ENCODE measurements at regions not wholly inside any gene's neighbourhood (a gene's known extent, or its start where the extent isn't known, plus 50 kb on each side); places are given as distances from the start of the nearest gene placed in this dataset.
A peak's percentile ranks its signal among the peaks of the same experiment; 100 is the strongest.
"Not testable (repeated sequence)": the region's sequence is repeated elsewhere in the genome, so short reads cannot be mapped to it uniquely, and the experiment has no call there.

DNA sequence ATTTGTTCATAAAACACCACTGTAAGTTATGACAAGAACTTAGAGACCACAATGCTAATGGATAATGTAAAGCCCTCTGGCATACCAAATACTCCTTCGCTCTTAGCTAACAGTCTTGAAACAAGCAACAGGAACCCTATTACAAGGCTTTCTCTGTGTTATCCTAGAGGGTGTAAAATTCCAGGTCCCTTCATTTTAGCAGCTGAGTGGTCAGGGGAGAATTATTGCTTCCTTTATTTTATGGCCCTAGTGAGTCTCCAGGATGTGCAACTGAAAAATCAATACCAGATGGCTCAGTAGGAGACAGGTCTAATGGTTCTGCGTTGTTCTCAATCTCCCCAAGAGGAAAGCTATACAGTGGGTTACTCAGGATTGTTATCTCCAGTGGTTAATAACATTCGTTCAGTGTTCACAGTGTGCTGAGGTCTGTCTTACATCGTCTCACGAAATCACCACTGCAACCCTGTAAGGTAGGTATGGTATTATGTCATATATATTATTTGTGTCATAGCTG lies 172.7 kb upstream of the CNOT2 start:
- no peak for DNase-seq (ENCODE audit: low spot score)

- no peak for DNase-seq (ENCODE audit: low spot score)
Measured at GRCh38 chr12:70074510-70074909, 168.7 kb upstream of the CNOT2 start.

DNA sequence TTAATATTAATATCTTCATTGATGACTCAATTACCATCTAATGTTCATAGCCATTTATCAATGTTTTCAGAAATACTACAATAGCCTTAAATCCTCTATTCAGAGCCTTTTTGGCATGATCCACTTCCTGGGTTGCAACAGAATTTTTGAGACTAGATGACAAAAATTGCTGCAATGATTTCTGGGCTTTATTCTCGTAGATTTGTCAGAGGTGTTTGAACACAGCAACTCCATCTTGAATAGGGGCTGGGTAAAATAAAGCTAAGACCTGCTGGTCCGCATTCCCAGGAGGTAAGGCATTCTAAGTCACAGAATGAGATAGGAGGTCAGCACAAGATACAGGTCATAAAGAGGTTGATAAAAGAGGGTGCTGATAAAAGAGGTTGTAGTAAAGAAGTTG lies 165.8 kb upstream of the CNOT2 start:
- DNase-seq (ENCODE audit: low spot score): no peak

DNA sequence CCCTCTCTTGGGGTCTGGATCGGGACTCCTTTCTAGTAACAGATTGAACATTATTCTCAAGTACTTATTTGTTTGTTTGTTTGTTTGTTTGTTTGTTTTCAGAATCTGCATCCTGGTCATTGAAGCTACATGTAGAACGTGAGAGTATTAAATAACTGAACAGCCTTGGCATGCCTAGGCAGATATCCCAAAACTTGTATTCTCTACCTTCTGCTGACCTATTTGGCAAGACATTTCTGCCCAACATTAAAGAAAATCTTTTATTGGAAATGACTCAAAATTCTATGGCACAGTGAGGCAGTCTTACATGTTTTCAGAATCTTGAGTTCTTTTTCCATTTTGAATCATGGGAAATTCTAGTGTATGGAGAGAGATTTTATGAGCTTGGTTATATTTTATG lies 165.1 kb upstream of the CNOT2 start:
- no peak for DNase-seq (ENCODE audit: low spot score)

GRCh38 chr12:70080566-70080965 lies 162.7 kb upstream of the CNOT2 start:
- peak; percentile 20 for DNase-seq (ENCODE audit: low spot score)

DNA sequence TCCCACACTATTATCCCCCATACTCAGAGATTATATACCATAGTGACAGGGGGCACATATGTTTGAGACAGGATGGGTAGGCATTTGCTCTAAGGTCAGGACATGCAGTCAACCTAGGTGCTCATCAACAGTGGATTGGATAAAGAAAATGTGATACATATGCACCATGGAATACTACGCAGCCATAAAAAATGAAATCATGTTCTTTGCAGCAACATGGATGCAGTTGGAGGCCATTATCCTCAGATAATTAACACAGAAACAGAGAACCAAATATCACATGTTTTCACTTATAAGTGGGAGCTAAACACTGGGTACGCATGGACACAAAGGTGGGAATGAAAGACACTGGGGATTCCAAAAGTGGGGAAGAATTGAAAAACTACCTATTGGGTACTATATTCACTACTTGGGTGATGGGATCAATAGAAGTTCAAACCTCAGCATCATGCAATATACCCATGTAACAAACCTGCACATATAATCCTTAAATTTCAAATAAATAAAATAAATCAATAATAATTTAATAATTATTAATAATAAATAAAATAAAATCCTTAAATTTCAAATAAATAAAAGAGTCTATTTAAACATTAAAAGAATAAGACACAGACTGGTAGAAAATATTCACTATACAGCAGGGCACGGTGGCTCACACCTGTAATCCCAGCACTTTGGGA lies 160.1 kb upstream of the CNOT2 start:
- no peak for DNase-seq (ENCODE audit: low spot score)

GRCh38 chr12:70083677-70084020 lies 159.6 kb upstream of the CNOT2 start:
- no peak for DNase-seq (ENCODE audit: low spot score)

DNA sequence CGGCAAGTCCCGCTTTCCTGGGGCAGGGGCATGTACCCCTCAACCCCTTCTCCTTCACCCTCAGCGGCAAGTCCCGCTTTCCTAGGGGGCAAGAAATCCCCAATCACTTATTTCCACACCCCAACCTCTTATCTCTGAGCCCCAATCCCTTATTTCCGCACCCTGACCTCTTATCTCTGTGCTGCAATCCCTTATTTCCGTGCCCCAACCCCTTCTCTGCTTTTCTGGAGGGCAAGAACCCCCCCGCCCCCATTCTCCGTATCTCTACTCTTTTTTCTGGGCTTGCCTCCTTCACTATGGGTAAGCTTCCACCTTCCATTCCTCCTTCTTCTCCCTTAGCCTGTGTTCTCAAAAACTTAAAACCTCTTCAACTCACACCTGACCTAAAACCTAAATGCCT lies 156.9 kb upstream of the CNOT2 start:
- not testable (repeated sequence) for DNase-seq (ENCODE audit: low spot score)

- DNase-seq (ENCODE audit: low spot score): no peak
Measured at GRCh38 chr12:70091021-70091521, 152.2 kb upstream of the CNOT2 start.

DNA sequence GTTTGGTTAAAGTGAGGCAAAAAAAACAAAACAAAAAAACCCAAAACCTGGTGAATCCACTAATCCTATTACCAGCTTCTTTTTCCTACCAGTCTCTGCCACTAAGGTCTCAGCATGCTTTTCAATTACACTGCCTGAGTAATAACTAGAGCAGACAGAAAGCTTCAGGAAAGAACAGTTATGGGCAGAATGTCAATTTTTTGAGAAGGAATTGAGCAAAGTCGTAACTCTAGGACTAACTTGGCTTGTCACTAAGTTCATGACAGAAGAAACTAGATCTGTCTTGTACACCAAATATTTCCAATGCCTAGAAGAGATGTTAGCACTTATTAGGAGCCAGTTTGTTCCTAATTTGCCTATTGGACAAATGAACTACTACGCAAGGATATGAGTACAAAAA lies 148.8 kb upstream of the CNOT2 start:
- no peak for DNase-seq (ENCODE audit: low spot score)

GRCh38 chr12:70096759-70097410 lies 146.3 kb upstream of the CNOT2 start:
- DNase-seq (ENCODE audit: low spot score): no peak

- no peak for DNase-seq (ENCODE audit: low spot score)
Measured at GRCh38 chr12:70101064-70101463, 142.2 kb upstream of the CNOT2 start.

- no peak for DNase-seq (ENCODE audit: low spot score)
Measured at GRCh38 chr12:70106347-70106746, 136.9 kb upstream of the CNOT2 start.

- no peak for DNase-seq (ENCODE audit: low spot score)
Measured at GRCh38 chr12:70110085-70110484, 133.1 kb upstream of the CNOT2 start.

DNA sequence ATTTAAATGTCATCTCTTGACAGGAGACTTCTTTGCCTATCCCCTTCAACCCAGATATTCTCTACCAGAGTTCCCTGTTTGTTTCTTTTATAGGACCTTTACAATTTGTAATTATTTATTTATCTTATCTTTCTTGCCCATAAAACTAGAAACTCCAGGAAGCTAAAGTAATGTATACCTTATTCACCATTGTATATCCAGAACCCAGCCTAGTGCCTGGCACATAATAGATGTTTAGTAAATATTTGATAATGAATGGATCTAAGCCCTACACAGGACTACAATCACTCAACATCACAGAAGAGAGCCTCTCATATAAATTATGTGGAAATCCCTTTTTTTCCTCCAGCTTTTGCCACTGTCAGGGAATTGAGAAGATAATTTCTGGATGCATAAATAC lies 125.6 kb upstream of the CNOT2 start:
- no peak for DNase-seq (ENCODE audit: low spot score)

DNA sequence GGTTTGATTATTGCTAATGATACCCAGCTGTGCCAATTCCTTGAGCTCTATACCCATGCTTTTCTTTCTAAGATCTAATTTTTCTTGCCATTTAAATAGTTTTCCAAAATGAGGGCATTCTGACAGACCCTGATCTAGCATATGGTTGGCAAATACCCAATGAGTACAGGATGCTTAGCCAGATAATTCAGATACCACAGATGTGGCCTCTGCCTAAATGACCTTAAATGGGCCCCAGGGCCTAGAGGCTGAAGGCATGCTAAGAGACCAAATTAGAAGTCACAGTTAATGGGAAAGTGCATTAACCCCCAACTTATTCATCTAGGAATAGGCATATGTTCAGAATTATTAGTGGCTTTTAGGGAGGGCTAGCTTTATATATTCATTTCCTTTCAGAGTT lies 122.3 kb upstream of the CNOT2 start:
- DNase-seq (ENCODE audit: low spot score): no peak

GRCh38 chr12:70121562-70121961 lies 121.7 kb upstream of the CNOT2 start:
- no peak for DNase-seq (ENCODE audit: low spot score)

- DNase-seq (ENCODE audit: low spot score): no peak
Measured at GRCh38 chr12:70122804-70123203, 120.4 kb upstream of the CNOT2 start.

GRCh38 chr12:70149013-70149412 lies 94.2 kb upstream of the CNOT2 start:
- no peak for DNase-seq (ENCODE audit: low spot score)

DNA sequence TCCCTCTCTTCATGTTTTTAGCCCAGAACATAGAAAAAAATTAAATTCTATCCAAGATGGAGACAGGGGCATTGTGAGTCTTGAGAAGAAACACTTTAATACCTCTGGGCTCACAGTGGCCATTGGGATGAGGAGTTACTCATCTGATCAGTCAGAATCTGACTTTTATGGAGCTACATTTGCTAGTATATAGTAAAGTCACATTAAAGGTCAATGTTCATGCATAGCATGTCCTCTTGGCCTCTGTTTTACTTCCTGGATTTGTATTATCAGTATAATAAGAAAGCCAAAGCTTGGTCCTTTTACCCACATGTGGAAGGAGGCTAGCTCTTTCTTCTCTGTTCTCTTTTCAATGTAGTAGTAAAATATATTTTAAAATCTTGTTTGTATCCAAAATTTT lies 93.6 kb upstream of the CNOT2 start:
- DNase-seq (ENCODE audit: low spot score): no peak

- DNase-seq (ENCODE audit: low spot score): no peak
Measured at GRCh38 chr12:70150230-70150629, 93.0 kb upstream of the CNOT2 start.

GRCh38 chr12:70151993-70152392 lies 91.2 kb upstream of the CNOT2 start:
- DNase-seq (ENCODE audit: low spot score): no peak

DNA sequence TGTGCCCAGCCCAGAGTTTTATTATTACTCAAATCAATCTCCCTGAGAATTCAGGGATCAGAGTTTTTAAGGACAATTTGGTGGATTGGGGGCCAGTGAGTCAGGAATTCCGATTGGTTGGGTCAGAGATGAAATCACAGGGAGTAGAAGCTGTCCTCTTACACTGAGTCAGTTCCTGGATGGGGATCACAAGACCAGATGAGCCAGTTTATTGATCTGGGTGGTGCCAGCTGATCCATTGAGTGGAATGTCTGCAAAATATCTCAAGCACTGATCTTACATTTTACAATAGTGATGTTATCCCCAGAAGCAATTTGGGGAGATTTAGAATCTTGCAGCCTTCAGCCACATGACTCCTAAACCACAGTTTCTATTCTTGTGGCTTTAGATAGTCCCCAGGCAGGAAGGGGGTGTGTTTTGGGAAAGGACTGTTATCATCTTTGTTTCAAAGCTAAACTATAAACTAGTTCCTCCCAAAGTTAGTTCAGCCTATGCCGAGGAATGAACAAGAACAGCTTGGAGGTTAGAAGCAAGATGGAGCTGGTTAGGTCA lies 89.1 kb upstream of the CNOT2 start:
- DNase-seq (ENCODE audit: low spot score): no peak

Measured in NAMALWA (cell line).